H1 (cell line): ENCODE measurements at regions not wholly inside any gene's neighbourhood (a gene's known extent, or its start where the extent isn't known, plus 50 kb on each side); places are given as distances from the start of the nearest gene placed in this dataset.

Source experiments
- CTCF ChIA-PET: fragments of 300-600 bp; sonication (Branson Sonifier 250); formaldehyde crosslinking; loops from one replicate; lab custom pipeline; 2021; ENCODE audit not compliant: partially characterized antibody; lab: Charles Lee
- POLR2A ChIA-PET: fragments of 300-600 bp; sonication (Branson Sonifier 250); formaldehyde crosslinking; loops from one replicate; lab custom pipeline; 2021; ENCODE audit warnings: inconsistent platforms; ENCODE audit not compliant: partially characterized antibody; lab: Charles Lee
- DNase-seq, 2 experiments: peaks; one replicate each; pipeline versions ENCODE4 v3.0.0 to v3.0.0-alpha.2; 2010 to 2022; ENCODE audit warnings: low spot score in 2 of 2, low read depth in 1 of 2, mixed read lengths in 1 of 2
- FAIRE-seq: peaks from 2 replicates; lab custom pipeline; 2011; peaks lifted over from hg19 to GRCh38; lab: Jason Lieb, UNC
- H2AFZ ChIP-seq: 2 replicates; pipeline ENCODE4 v1.8.1; 2012; ENCODE audit warnings: low read length, inconsistent platforms
- H2AK5ac ChIP-seq: 2 replicates; pipeline ENCODE4 v1.6.1; 2013; ENCODE audit warnings: low read depth, low read length
- H2BK120ac ChIP-seq: replicated peaks from 2 replicates; pipeline ENCODE3; 2013; ENCODE audit warnings: low read depth, low read length, inconsistent platforms
- H2BK12ac ChIP-seq: 2 replicates; pipeline ENCODE4 v1.6.1; 2013; ENCODE audit warnings: low read depth, low read length
- H2BK15ac ChIP-seq: 2 replicates; pipeline ENCODE4 v1.6.1; 2013; ENCODE audit warnings: low read length
- H2BK20ac ChIP-seq: 2 replicates; pipeline ENCODE4 v1.6.1; 2013; ENCODE audit warnings: low read length
- H2BK5ac ChIP-seq: 2 replicates; pipeline ENCODE4 v1.6.1; 2013; ENCODE audit warnings: low read depth, low read length
- H3K14ac ChIP-seq: 2 replicates; pipeline ENCODE4 v1.6.1; 2013; ENCODE audit warnings: inconsistent platforms; ENCODE audit not compliant: insufficient read length
- H3K18ac ChIP-seq: 2 replicates; pipeline ENCODE4 v1.6.1; 2013; ENCODE audit warnings: low read length; ENCODE audit errors: extremely low read depth
- H3K23ac ChIP-seq: 2 replicates; pipeline ENCODE4 v1.6.1; 2013; ENCODE audit warnings: inconsistent platforms; ENCODE audit not compliant: insufficient read length
- H3K23me2 ChIP-seq: 2 replicates; pipeline ENCODE4 v1.6.1; 2013; ENCODE audit warnings: low read depth, low read length
- H3K27ac ChIP-seq: 2 replicates; pipeline ENCODE4 v1.6.1; 2011; ENCODE audit warnings: low read depth, low read length, inconsistent platforms
- H3K27me3 ChIP-seq, 4 experiments: replicated peaks in 1 of 4; 1 replicate in 1 of 4; 2 replicates in 3 of 4; pipeline versions ENCODE4 v1.6.1 to v1.8.1; 2011 to 2013; ENCODE audit warnings: low read length in 3 of 4, mild to moderate bottlenecking in 3 of 4, inconsistent platforms in 2 of 4, mixed read lengths in 2 of 4, moderate library complexity in 1 of 4; ENCODE audit not compliant: control insufficient read depth in 3 of 4, insufficient read depth in 3 of 4; ENCODE audit errors: extremely low read depth in 1 of 4
- H3K36me3 ChIP-seq, 4 experiments: 2 replicates each; pipeline versions ENCODE4 v1.6.1 to v1.8.1; 2011 to 2013; ENCODE audit warnings: mild to moderate bottlenecking in 4 of 4, low read length in 3 of 4, moderate library complexity in 2 of 4, control low read depth in 1 of 4, inconsistent platforms in 1 of 4; ENCODE audit not compliant: insufficient read depth in 4 of 4, control insufficient read depth in 2 of 4
- H3K4ac ChIP-seq: replicated peaks from 2 replicates; pipeline ENCODE3; 2013; ENCODE audit warnings: low read length, low read depth, mixed read lengths, inconsistent platforms; ENCODE audit not compliant: insufficient read length
- H3K4me1 ChIP-seq, 4 experiments: replicated peaks in 1 of 4; 1 replicate in 1 of 4; 2 replicates in 3 of 4; pipeline versions ENCODE4 v1.6.1 to v1.8.1; 2011 to 2013; ENCODE audit warnings: low read length in 3 of 4, inconsistent platforms in 2 of 4, mixed read lengths in 1 of 4; ENCODE audit not compliant: insufficient read depth in 4 of 4, control insufficient read depth in 3 of 4
- H3K4me2 ChIP-seq, 2 experiments: 2 replicates each; pipeline versions ENCODE4 v1.6.1 to v1.8.1; 2011 to 2013; ENCODE audit warnings: low read depth in 2 of 2, low read length in 2 of 2, control low read depth in 1 of 2, inconsistent platforms in 1 of 2, mild to moderate bottlenecking in 1 of 2; ENCODE audit not compliant: insufficient read depth in 1 of 2
- H3K4me3 ChIP-seq, 4 experiments: fragments of 200-600, 300-600 bp in 1 of 4; sonication (generic), shearing (Covaris generic), sonication (Bioruptor Twin) in 1 of 4; 2 replicates each; pipeline versions ENCODE4 v1.5.1 to v1.8.1; 2011 to 2016; ENCODE audit warnings: low read length in 4 of 4, low read depth in 3 of 4, control low read depth in 2 of 4, inconsistent platforms in 2 of 4, mild to moderate bottlenecking in 2 of 4, mixed read lengths in 1 of 4, moderate library complexity in 1 of 4; ENCODE audit not compliant: insufficient read depth in 2 of 4; ENCODE audit errors: extremely low read depth in 1 of 4
- H3K56ac ChIP-seq: replicated peaks from 2 replicates; pipeline ENCODE3; 2013; ENCODE audit warnings: low read depth, mild to moderate bottlenecking, mixed read lengths, low read length, inconsistent platforms; ENCODE audit not compliant: insufficient read length
- H3K79me1 ChIP-seq: 2 replicates; pipeline ENCODE4 v1.6.1; 2013; ENCODE audit warnings: low read depth, low read length, control low read depth
- H3K79me2 ChIP-seq, 2 experiments: 2 replicates each; pipeline versions ENCODE4 v1.6.1 to v1.8.1; 2012 to 2013; ENCODE audit warnings: low read length in 2 of 2, mild to moderate bottlenecking in 2 of 2, inconsistent platforms in 1 of 2; ENCODE audit not compliant: insufficient read depth in 2 of 2, control insufficient read depth in 1 of 2
- H3K9ac ChIP-seq, 4 experiments: replicated peaks in 1 of 4; 1 replicate in 1 of 4; 2 replicates in 3 of 4; pipeline versions ENCODE4 v1.6.1 to v1.8.1; 2011 to 2013; ENCODE audit warnings: low read depth in 3 of 4, low read length in 3 of 4, control low read depth in 2 of 4, mild to moderate bottlenecking in 2 of 4, moderate library complexity in 2 of 4, inconsistent platforms in 1 of 4; ENCODE audit errors: extremely low read depth in 1 of 4
- H3K9me3 ChIP-seq, 2 experiments: 2 replicates each; pipeline versions ENCODE4 v1.6.1 to v1.8.1; 2012 to 2013; ENCODE audit warnings: mild to moderate bottlenecking in 2 of 2, moderate library complexity in 2 of 2, control low read depth in 1 of 2, inconsistent platforms in 1 of 2, low read depth in 1 of 2, low read length in 1 of 2, mixed read lengths in 1 of 2; ENCODE audit not compliant: insufficient read depth in 2 of 2
- H4K20me1 ChIP-seq, 2 experiments: replicated peaks in 1 of 2; 2 replicates each; pipeline versions ENCODE3 to v1.8.1; 2011 to 2013; ENCODE audit warnings: inconsistent platforms in 2 of 2, low read length in 2 of 2, mild to moderate bottlenecking in 1 of 2; ENCODE audit not compliant: insufficient read depth in 2 of 2, control insufficient read depth in 1 of 2
- H4K5ac ChIP-seq: 2 replicates; pipeline ENCODE4 v1.6.1; 2013; ENCODE audit warnings: low read length, low read depth, mixed read lengths, inconsistent platforms; ENCODE audit not compliant: insufficient read length
- H4K8ac ChIP-seq: 2 replicates; pipeline ENCODE4 v1.8.0; 2013; ENCODE audit warnings: mild to moderate bottlenecking, moderate library complexity, low read length, inconsistent platforms; ENCODE audit not compliant: insufficient read depth; ENCODE audit errors: extremely low read depth
- H4K91ac ChIP-seq: replicated peaks from 2 replicates; pipeline ENCODE3; 2013; ENCODE audit warnings: low read length, mixed read lengths, inconsistent platforms; ENCODE audit not compliant: insufficient read length
- ATF3 ChIP-seq: IDR thresholded peaks from 2 replicates; pipeline ENCODE4 v1.6.1; 2011; ENCODE audit warnings: low read depth, mild to moderate bottlenecking, low read length; ENCODE audit not compliant: insufficient read depth
- CEBPB ChIP-seq: IDR thresholded peaks from 2 replicates; pipeline ENCODE4 v1.6.1; 2012; ENCODE audit warnings: low read depth, low read length
- MAFK ChIP-seq: IDR thresholded peaks from 2 replicates; pipeline ENCODE4 v1.6.1; 2012; ENCODE audit warnings: low read depth, mild to moderate bottlenecking, improper control_type of control experiment, low read length
- RFX5 ChIP-seq: IDR thresholded peaks from 2 replicates; pipeline ENCODE4 v1.6.1; 2011; ENCODE audit warnings: low read depth, low read length, improper control_type of control experiment, borderline replicate concordance
- SIRT6 ChIP-seq: IDR thresholded peaks from one replicate; pipeline ENCODE4 v1.7.1; 2012; ENCODE audit warnings: low read length, inconsistent platforms
- TAF7 ChIP-seq: optimal IDR thresholded peaks from 2 replicates; pipeline ENCODE3; 2011; ENCODE audit warnings: low read depth, mild to moderate bottlenecking, inconsistent platforms, low read length, moderate library complexity, borderline replicate concordance
- TBP ChIP-seq: IDR thresholded peaks from 2 replicates; pipeline ENCODE4 v1.6.1; 2011; ENCODE audit warnings: low read depth, low read length, improper control_type of control experiment
- YY1 ChIP-seq: IDR thresholded peaks from 2 replicates; pipeline ENCODE4 v1.6.1; 2011; ENCODE audit warnings: low read depth, mild to moderate bottlenecking, low read length
- WGBS, 2 experiments: shearing (Covaris generic) in 1 of 2; methylation state at CpG; one replicate each; pipeline versions ENCODE4 v1.1.6 to v1.1.7; 2013 to 2015; ENCODE audit warnings: low lambda C conversion rate in 2 of 2, mixed read lengths in 2 of 2, inconsistent platforms in 1 of 2, low coverage in 1 of 2, missing lambda C conversion rate in 1 of 2; ENCODE audit not compliant: insufficient replicate concordance in 2 of 2, insufficient coverage in 1 of 2, insufficient read length in 1 of 2; ENCODE audit errors: extremely low coverage in 1 of 2, missing lambda C conversion rate in 1 of 2; 5-methylcytosine and 5-hydroxymethylcytosine counted together

GRCh38 chr4:62930884-62931283 lies 1478.4 kb downstream of the TECRL start:
- no peaks in the 10 kb centered on the region for H3K79me2 ChIP-seq
- no peak overlapping the region for H2AFZ ChIP-seq
- DNase-seq (no peak), FAIRE-seq (no peak)
- no peaks in the 10 kb centered on the region; a peak in 1 of 8 replicates for H3K36me3 ChIP-seq
- no peak overlapping the region for H3K18ac ChIP-seq
- H2BK20ac ChIP-seq = no peak overlapping the region
- no peak overlapping the region for H3K23ac ChIP-seq
- no peak overlapping the region for H3K4ac ChIP-seq
- H3K9ac ChIP-seq = no peak overlapping the region
- H3K4me2 ChIP-seq = no peak overlapping the region
- H3K9me3 ChIP-seq = peaks cover 2% of the 10 kb centered on the region in 2 experiments; a peak in 1 of 4 replicates
- H2BK15ac ChIP-seq = no peak overlapping the region
- H4K91ac ChIP-seq = no peak overlapping the region
- ChIA-PET CTCF (no interaction called here), POLR2A (no interaction called here)
- H4K5ac ChIP-seq = no peak overlapping the region
- H3K27me3 ChIP-seq = no peaks in the 10 kb centered on the region
- H3K27ac ChIP-seq = no peak overlapping the region
- H2AK5ac ChIP-seq = no peak overlapping the region
- no peak overlapping the region for H2BK120ac ChIP-seq
- H4K20me1 ChIP-seq = no peaks in the 10 kb centered on the region
- H4K8ac ChIP-seq = no peak overlapping the region
- H3K79me1 ChIP-seq = no peaks in the 10 kb centered on the region
- TF ChIP-seq MAFK (no peak), CEBPB (no peak), TBP (no peak), RFX5 (no peak), ATF3 (no peak), SIRT6 (no peak), YY1 (no peak), TAF7 (no peak)
- no peak overlapping the region for H3K56ac ChIP-seq
- whole genome bisulfite sequencing, 2 experiments = 86% methylated on average over 1 of the region's 1 CpG; no CpG with 5 or more reads in 1 of the 2 experiments
- H3K4me3 ChIP-seq = no peak overlapping the region
- no peak overlapping the region for H3K14ac ChIP-seq
- H3K23me2 ChIP-seq = no peaks in the 10 kb centered on the region
- no peak overlapping the region for H2BK5ac ChIP-seq
- H2BK12ac ChIP-seq = no peak overlapping the region
- no peaks in the 10 kb centered on the region for H3K4me1 ChIP-seq
